ENCODE measurements at regions not wholly inside any gene's neighbourhood (a gene's known extent, or its start where the extent isn't known, plus 50 kb on each side); places are given as distances from the start of the nearest gene placed in this dataset.

- no peaks in the 10 kb centered on the region for H3K9me3 Mint-ChIP-seq (ENCODE audit: low read depth)
- TF ChIP-seq CTCF (IDR thresholded peaks at IDR 0.05; ENCODE audit: unreplicated experiment): no peak
- H3K27me3 Mint-ChIP-seq: no peaks in the 10 kb centered on the region
- no peaks in the 10 kb centered on the region for H3K36me3 Mint-ChIP-seq (ENCODE audit: insufficient read depth)
- no peak overlapping the region for H3K27ac Mint-ChIP-seq
- no peak overlapping the region for H3K4me3 Mint-ChIP-seq (ENCODE audit: low read depth)
- no peaks in the 10 kb centered on the region for H3K4me1 Mint-ChIP-seq (ENCODE audit: low read depth)
- DNase-seq (ENCODE audit: low spot score, unreplicated experiment): no peak
Measured at GRCh38 chr4:162323919-162324318, 160.1 kb upstream of the FSTL5 start.

GRCh38 chr4:162322054-162322453, 158.3 kb upstream of the FSTL5 start:
- Mint-ChIP-seq H3K27ac (no peak overlapping the region), H3K36me3 (ENCODE audit: insufficient read depth) (no peaks in the 10 kb centered on the region), H3K4me1 (ENCODE audit: low read depth) (no peaks in the 10 kb centered on the region), H3K4me3 (ENCODE audit: low read depth) (no peak overlapping the region), H3K9me3 (ENCODE audit: low read depth) (no peaks in the 10 kb centered on the region), H3K27me3 (no peaks in the 10 kb centered on the region)
- no peak for TF ChIP-seq CTCF (IDR thresholded peaks at IDR 0.05; ENCODE audit: unreplicated experiment)
- DNase-seq (ENCODE audit: low spot score, unreplicated experiment): no peak

- Mint-ChIP-seq H3K27ac (no peak overlapping the region), H3K36me3 (ENCODE audit: insufficient read depth) (no peaks in the 10 kb centered on the region), H3K27me3 (no peaks in the 10 kb centered on the region), H3K9me3 (ENCODE audit: low read depth) (peaks cover 17% of the 10 kb centered on the region), H3K4me1 (ENCODE audit: low read depth) (no peaks in the 10 kb centered on the region), H3K4me3 (ENCODE audit: low read depth) (no peak overlapping the region)
- no peak for TF ChIP-seq CTCF (IDR thresholded peaks at IDR 0.05; ENCODE audit: unreplicated experiment)
- DNase-seq (ENCODE audit: low spot score, unreplicated experiment): no peak
Measured at GRCh38 chr4:162285753-162286152, 122.0 kb upstream of the FSTL5 start.

- no peak overlapping the region for H3K4me3 Mint-ChIP-seq (ENCODE audit: low read depth)
- TF ChIP-seq CTCF (IDR thresholded peaks at IDR 0.05; ENCODE audit: unreplicated experiment): no peak
- no peaks in the 10 kb centered on the region for H3K9me3 Mint-ChIP-seq (ENCODE audit: low read depth)
- no peaks in the 10 kb centered on the region for H3K4me1 Mint-ChIP-seq (ENCODE audit: low read depth)
- H3K27me3 Mint-ChIP-seq: no peaks in the 10 kb centered on the region
- DNase-seq (ENCODE audit: low spot score, unreplicated experiment): no peak
- no peaks in the 10 kb centered on the region for H3K36me3 Mint-ChIP-seq (ENCODE audit: insufficient read depth)
- H3K27ac Mint-ChIP-seq: no peak overlapping the region
Measured at GRCh38 chr4:162282684-162283083, 118.9 kb upstream of the FSTL5 start.

GRCh38 chr4:162274354-162274753, 110.6 kb upstream of the FSTL5 start:
- Mint-ChIP-seq H3K36me3 (ENCODE audit: insufficient read depth) (no peaks in the 10 kb centered on the region), H3K4me1 (ENCODE audit: low read depth) (no peaks in the 10 kb centered on the region), H3K4me3 (ENCODE audit: low read depth) (no peak overlapping the region), H3K27me3 (no peaks in the 10 kb centered on the region), H3K27ac (no peak overlapping the region), H3K9me3 (ENCODE audit: low read depth) (no peaks in the 10 kb centered on the region)
- DNase-seq (ENCODE audit: low spot score, unreplicated experiment): no peak
- TF ChIP-seq CTCF (IDR thresholded peaks at IDR 0.05; ENCODE audit: unreplicated experiment): no peak

Data from progenitor cell of endocrine pancreas (in vitro differentiated cells).